ENCODE measurements at regions not wholly inside any gene's neighbourhood (a gene's known extent, or its start where the extent isn't known, plus 50 kb on each side); places are given as distances from the start of the nearest gene placed in this dataset.

DNA sequence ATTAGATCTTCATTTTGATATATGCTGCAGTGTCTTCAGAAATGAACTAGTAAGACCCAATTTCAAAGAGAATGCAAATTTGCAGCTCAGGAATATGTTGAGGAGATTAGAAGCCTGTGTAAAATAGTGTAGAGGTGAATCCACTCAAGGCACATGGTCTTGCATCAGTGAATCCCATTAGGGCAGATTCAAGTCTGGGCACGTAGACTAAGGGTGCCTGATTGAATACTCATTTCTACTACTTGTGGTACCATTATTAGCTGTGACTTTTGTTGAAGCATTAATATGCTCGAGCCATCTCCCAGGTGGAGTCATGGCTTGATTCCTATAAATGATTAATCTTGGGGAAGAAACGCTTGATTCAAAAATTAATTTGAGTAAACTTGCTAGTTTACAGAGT is 129.4 kb downstream of the AKAP11 start:
- no peak for DNase-seq (ENCODE audit: low read depth)
- TF ChIP-seq, protein P1, sequence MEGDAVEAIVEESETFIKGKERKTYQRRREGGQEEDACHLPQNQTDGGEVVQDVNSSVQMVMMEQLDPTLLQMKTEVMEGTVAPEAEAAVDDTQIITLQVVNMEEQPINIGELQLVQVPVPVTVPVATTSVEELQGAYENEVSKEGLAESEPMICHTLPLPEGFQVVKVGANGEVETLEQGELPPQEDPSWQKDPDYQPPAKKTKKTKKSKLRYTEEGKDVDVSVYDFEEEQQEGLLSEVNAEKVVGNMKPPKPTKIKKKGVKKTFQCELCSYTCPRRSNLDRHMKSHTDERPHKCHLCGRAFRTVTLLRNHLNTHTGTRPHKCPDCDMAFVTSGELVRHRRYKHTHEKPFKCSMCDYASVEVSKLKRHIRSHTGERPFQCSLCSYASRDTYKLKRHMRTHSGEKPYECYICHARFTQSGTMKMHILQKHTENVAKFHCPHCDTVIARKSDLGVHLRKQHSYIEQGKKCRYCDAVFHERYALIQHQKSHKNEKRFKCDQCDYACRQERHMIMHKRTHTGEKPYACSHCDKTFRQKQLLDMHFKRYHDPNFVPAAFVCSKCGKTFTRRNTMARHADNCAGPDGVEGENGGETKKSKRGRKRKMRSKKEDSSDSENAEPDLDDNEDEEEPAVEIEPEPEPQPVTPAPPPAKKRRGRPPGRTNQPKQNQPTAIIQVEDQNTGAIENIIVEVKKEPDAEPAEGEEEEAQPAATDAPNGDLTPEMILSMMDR (IDR thresholded peaks at IDR 0.05; ENCODE audit: low read depth, low read length) = no peak
- TF ChIP-seq POLR2A (IDR thresholded peaks at IDR 0.05; ENCODE audit: extremely low read depth, insufficient read length) (no peak), MYC (IDR thresholded peaks at IDR 0.05; ENCODE audit: low read depth, low read length) (no peak)
- TF ChIP-seq, protein P2, sequence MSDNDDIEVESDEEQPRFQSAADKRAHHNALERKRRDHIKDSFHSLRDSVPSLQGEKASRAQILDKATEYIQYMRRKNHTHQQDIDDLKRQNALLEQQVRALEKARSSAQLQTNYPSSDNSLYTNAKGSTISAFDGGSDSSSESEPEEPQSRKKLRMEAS (IDR thresholded peaks at IDR 0.05; ENCODE audit: low read depth, low read length) = no peak
- H3K4me3 ChIP-seq (ENCODE audit: low read depth, low read length) = no peak overlapping the region

DNA sequence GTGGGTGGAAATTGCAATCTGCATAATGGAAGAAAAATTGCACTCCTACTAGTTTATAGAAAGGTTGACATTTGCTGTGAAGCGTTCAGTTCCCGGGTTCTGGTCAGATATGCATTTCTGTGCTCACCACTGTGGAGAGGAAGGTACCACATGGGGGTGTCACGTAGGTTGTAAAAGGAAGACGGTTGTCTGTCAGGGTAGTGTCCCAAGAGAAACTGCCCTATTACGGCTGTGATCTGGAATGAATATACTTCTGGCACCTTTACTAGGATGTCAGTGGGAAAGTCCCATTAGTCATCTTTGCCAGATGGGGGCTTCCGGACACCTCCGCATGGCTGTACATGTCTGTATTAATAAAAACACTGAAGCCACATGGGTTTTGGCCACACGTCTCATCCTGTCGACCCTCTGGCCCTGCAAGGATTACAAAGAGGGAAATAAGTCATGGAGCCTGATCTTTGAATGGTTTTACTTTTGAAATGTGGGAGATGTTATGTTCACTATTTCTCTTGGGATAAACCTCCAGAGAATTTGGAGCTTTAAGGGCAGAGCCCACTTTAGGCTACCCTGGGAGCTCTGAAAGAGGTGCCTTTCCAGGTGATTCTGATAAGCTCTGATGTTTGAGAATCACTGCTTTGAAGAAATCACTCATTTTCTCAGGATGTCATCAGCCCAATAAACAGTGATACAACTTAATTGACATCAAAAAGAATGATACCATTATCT is 133.9 kb downstream of the AKAP11 start:
- no peak overlapping the region for H3K4me3 ChIP-seq (ENCODE audit: low read depth, low read length)
- no peak for DNase-seq (ENCODE audit: low read depth)
- TF ChIP-seq, protein P1 (IDR thresholded peaks at IDR 0.05; ENCODE audit: low read depth, low read length) = no peak
- TF ChIP-seq, protein P2 (IDR thresholded peaks at IDR 0.05; ENCODE audit: low read depth, low read length) = no peak
- no peak for TF ChIP-seq POLR2A (IDR thresholded peaks at IDR 0.05; ENCODE audit: extremely low read depth, insufficient read length)
- TF ChIP-seq MYC (IDR thresholded peaks at IDR 0.05; ENCODE audit: low read depth, low read length) = no peak

DNA sequence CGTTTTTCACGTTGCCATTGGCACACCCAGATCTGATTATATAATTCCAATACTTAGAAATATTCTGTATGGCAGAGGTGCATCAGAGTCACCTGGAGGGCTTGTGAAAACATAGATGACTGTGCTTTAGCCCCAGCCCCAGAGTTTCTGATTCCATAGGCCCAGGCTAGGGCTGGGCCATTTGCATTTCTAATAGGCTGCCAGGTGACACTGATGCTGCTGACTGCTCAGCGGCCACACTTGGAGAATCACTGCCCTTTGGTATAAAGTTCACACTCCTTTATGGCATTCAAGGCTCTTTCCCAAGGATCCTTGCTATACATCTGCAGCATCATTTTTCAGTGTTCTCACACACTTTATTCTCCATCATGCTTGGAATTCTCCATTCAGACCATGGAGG is 137.1 kb downstream of the AKAP11 start:
- TF ChIP-seq, protein P2 (IDR thresholded peaks at IDR 0.05; ENCODE audit: low read depth, low read length) = no peak
- TF ChIP-seq MYC (IDR thresholded peaks at IDR 0.05; ENCODE audit: low read depth, low read length) (no peak), POLR2A (IDR thresholded peaks at IDR 0.05; ENCODE audit: extremely low read depth, insufficient read length) (no peak)
- TF ChIP-seq, protein P1 (IDR thresholded peaks at IDR 0.05; ENCODE audit: low read depth, low read length) = no peak
- DNase-seq (ENCODE audit: low read depth) = no peak
- no peak overlapping the region for H3K4me3 ChIP-seq (ENCODE audit: low read depth, low read length)

DNA sequence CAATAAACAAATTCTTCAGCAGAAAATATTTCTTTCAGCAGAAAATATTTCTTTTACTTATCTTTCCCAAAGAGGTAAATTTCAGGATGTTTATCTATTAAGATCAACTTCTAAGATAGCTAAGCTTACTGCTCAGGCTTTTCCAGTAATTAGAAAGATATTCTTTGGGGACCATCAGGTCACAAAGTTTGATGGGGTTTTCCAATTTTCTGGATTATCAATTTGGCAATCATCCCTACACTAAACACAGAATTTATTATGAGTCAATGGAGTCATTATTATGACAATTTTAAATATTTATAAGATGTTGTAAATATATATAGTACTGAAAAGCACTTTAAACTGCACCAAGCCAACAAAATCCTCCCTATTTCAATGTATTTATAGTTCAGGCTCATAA is 137.6 kb downstream of the AKAP11 start:
- TF ChIP-seq MYC (IDR thresholded peaks at IDR 0.05; ENCODE audit: low read depth, low read length) (no peak), POLR2A (IDR thresholded peaks at IDR 0.05; ENCODE audit: extremely low read depth, insufficient read length) (no peak)
- TF ChIP-seq, protein P2 (IDR thresholded peaks at IDR 0.05; ENCODE audit: low read depth, low read length) = no peak
- TF ChIP-seq, protein P1 (IDR thresholded peaks at IDR 0.05; ENCODE audit: low read depth, low read length) = no peak
- no peak overlapping the region for H3K4me3 ChIP-seq (ENCODE audit: low read depth, low read length)
- DNase-seq (ENCODE audit: low read depth) = no peak

DNA sequence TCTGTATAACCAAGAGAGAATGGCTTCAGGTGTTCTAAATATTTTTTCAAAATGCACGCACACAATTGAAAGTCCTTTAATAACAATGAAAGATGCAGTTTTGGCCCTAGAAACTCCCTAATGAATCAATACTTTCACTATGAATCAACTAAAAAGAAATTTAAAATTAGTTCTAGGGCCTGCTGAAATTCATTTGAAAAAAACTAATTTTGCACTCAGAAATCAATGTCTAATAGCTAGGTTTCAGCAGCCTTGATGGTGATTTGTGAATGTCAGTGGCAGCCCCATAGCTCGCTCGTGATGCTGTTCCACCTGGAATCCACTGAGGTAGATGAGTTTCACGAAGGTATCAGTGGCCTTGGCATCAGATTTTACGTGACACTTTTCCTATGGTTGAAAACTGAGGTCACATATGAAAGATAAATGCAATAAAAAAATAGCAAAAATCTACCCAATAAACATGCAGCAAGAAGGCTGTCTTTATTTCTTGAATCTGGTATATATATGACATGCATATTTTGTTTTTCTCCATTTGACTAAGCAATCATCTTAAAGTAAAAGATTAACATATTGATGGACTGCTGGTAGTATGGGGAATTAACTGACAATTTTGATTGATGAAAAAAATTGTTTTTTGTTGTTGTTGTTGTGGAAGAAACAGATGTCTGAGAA is 141.0 kb downstream of the AKAP11 start:
- H3K4me3 ChIP-seq (ENCODE audit: low read depth, low read length) = no peak overlapping the region
- no peak for DNase-seq (ENCODE audit: low read depth)
- TF ChIP-seq, protein P2 (IDR thresholded peaks at IDR 0.05; ENCODE audit: low read depth, low read length) = no peak
- TF ChIP-seq, protein P1 (IDR thresholded peaks at IDR 0.05; ENCODE audit: low read depth, low read length) = no peak
- TF ChIP-seq POLR2A (IDR thresholded peaks at IDR 0.05; ENCODE audit: extremely low read depth, insufficient read length) (no peak), MYC (IDR thresholded peaks at IDR 0.05; ENCODE audit: low read depth, low read length) (no peak)

All from NB4 (cell line).